ENCODE measurements at regions not wholly inside any gene's neighbourhood (a gene's known extent, or its start where the extent isn't known, plus 50 kb on each side); places are given as distances from the start of the nearest gene placed in this dataset.
"Not testable (repeated sequence)": the region's sequence is repeated elsewhere in the genome, so short reads cannot be mapped to it uniquely, and the experiment has no call there.

- not testable (repeated sequence) for TF ChIP-seq CTCF, POLR2A (IDR thresholded peaks at IDR 0.05)
These were observed 112.3 kb upstream of the PIK3R1 start for GRCh38 chr5:68103297-68103696.

All from Peyer's patch (tissue), 4 donors.